Mesothelial cell of epicardium (in vitro differentiated cells): ENCODE measurements at regions not wholly inside any gene's neighbourhood (a gene's known extent, or its start where the extent isn't known, plus 50 kb on each side); places are given as distances from the start of the nearest gene placed in this dataset.

ENCODE experiments used
- DNase-seq, 2 experiments: peaks; one replicate each; pipeline ENCODE4 v3.0.0; 2021; ENCODE audit warnings: low spot score in 2 of 2; ENCODE audit not compliant: unreplicated experiment in 2 of 2
- H3K27ac Mint-ChIP-seq: 2 replicates; pipeline ENCODE4 v1.8.0; 2021; ENCODE audit warnings: mixed read lengths
- H3K27me3 Mint-ChIP-seq: 2 replicates; pipeline ENCODE4 v1.8.0; 2021; ENCODE audit warnings: low read depth, mixed read lengths
- H3K36me3 Mint-ChIP-seq: 2 replicates; pipeline ENCODE4 v1.8.0; 2021; ENCODE audit warnings: mixed read lengths
- H3K4me1 Mint-ChIP-seq: 2 replicates; pipeline ENCODE4 v1.8.0; 2021; ENCODE audit warnings: mixed read lengths
- H3K4me3 Mint-ChIP-seq: 2 replicates; pipeline ENCODE4 v1.8.0; 2021; ENCODE audit warnings: mild to moderate bottlenecking, moderate library complexity, mixed read lengths
- H3K9me3 Mint-ChIP-seq: 2 replicates; pipeline ENCODE4 v1.8.0; 2021; ENCODE audit warnings: mixed read lengths
- TF ChIP-seq, protein P1 (sequence below): fragments of 200-600 bp; sonication (generic); IDR thresholded peaks from one replicate; pipeline ENCODE4 v1.5.0; 2021; ENCODE audit warnings: antibody characterized with exemption; ENCODE audit not compliant: unreplicated experiment

DNA sequence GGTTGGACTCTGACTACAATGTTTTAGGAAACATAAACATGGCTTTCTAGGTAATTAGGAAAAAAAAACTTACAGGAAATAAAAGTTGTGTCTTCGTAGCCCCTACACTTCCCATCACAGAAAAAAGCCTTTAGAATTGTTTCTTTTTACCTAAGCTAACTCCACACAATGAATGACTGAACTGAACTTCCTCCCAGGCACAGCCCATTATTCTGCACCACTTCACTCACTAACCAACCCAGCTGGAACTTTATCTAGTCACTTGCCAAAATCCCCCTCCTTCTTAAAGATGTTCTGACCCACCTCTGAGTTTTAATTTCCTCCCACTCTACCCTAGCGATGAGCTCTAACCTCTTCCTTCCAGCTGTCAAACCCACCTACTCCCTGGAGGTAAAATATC, 91.7 kb upstream of the MEOX2 start:
- no peaks in the 10 kb centered on the region for H3K9me3 Mint-ChIP-seq
- H3K27ac Mint-ChIP-seq: no peak overlapping the region
- DNase-seq: no peak

DNA sequence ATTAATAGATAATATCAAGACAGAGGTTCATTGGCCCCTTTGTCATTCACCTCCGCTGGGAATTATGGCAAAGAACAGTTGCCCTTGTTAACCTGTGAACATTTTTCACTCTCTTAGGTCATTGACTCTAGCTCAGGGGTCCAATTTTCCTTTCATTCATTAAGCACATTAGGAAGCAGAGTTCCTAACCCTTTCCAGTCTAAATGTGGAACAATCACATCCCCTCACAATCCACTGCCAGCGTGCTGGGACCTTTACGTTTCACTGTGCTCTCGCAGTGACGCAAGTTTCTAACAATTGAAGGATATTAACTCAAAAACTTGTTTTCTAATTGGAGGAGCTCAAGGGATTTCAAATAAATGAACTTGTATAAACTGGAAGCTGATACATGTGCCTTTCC, 79.3 kb upstream of the MEOX2 start:
- Mint-ChIP-seq H3K9me3 (peaks cover 10% of the 10 kb centered on the region), H3K27me3 (no peaks in the 10 kb centered on the region), H3K4me3 (no peak overlapping the region), H3K27ac (no peak overlapping the region), H3K36me3 (no peaks in the 10 kb centered on the region), H3K4me1 (peaks cover 10% of the 10 kb centered on the region)
- DNase-seq: no peak
- TF ChIP-seq, protein P1, sequence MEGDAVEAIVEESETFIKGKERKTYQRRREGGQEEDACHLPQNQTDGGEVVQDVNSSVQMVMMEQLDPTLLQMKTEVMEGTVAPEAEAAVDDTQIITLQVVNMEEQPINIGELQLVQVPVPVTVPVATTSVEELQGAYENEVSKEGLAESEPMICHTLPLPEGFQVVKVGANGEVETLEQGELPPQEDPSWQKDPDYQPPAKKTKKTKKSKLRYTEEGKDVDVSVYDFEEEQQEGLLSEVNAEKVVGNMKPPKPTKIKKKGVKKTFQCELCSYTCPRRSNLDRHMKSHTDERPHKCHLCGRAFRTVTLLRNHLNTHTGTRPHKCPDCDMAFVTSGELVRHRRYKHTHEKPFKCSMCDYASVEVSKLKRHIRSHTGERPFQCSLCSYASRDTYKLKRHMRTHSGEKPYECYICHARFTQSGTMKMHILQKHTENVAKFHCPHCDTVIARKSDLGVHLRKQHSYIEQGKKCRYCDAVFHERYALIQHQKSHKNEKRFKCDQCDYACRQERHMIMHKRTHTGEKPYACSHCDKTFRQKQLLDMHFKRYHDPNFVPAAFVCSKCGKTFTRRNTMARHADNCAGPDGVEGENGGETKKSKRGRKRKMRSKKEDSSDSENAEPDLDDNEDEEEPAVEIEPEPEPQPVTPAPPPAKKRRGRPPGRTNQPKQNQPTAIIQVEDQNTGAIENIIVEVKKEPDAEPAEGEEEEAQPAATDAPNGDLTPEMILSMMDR: no peak

More for the DNA sequence above, 91.7 kb upstream of the MEOX2 start:
- Mint-ChIP-seq H3K36me3 (no peaks in the 10 kb centered on the region), H3K4me3 (no peak overlapping the region), H3K27me3 (no peaks in the 10 kb centered on the region), H3K4me1 (peaks cover 7% of the 10 kb centered on the region)
- TF ChIP-seq, protein P1: no peak

DNA sequence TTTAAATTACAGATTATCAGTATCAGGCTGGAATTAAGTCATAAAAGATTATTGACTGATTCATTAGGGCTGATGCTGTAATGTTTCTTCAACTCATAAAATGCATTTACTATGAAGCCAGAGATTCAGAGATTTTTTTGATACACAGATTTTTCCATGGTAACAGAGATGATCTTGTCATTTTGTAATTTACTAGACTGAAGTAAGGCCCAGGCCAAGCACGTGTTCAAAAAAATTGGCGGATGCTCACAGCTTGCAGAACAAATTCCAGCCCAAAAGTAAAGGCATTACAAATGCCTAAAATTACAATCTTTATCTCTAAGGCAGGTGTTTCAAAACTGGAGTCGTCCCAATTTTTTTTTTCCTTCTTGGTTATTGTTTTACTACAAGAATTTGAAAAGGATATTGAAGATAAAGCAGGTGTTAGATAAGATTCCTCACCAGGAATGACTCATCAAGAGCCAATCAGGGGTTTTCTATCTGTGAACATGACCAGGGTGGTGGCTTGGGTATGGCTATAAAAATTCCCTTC, 78.4 kb upstream of the MEOX2 start:
- H3K27me3 Mint-ChIP-seq: no peaks in the 10 kb centered on the region
- peaks cover 10% of the 10 kb centered on the region for H3K4me1 Mint-ChIP-seq
- DNase-seq: no peak
- TF ChIP-seq, protein P1: no peak
- peak overlapping the region; percentile 50 for H3K27ac Mint-ChIP-seq
- no peaks in the 10 kb centered on the region for H3K36me3 Mint-ChIP-seq
- H3K4me3 Mint-ChIP-seq: no peak overlapping the region
- peaks cover 6% of the 10 kb centered on the region for H3K9me3 Mint-ChIP-seq

DNA sequence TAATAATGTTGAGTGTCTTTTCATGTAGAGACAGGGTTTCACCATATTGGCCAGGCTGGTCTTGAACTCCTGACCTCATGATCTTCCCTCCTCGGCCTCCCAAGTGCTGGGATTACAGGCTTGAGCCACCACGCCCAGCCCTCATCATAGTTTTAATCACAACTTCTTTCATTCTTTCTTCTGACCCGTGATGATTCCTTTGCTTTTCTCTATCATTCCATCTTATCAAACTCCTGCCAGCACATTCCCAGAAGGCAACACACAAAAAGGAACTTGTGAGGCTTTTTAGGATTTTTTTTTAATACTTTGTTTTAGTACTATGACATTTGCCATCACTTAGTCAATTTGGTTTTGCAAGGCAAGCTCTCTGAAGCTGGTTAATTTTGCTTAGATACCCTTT, 77.5 kb upstream of the MEOX2 start:
- Mint-ChIP-seq H3K27me3 (no peaks in the 10 kb centered on the region), H3K9me3 (no peaks in the 10 kb centered on the region), H3K4me1 (peaks cover 10% of the 10 kb centered on the region), H3K36me3 (no peaks in the 10 kb centered on the region), H3K27ac (no peak overlapping the region), H3K4me3 (no peak overlapping the region)
- TF ChIP-seq, protein P1: no peak
- no peak for DNase-seq

DNA sequence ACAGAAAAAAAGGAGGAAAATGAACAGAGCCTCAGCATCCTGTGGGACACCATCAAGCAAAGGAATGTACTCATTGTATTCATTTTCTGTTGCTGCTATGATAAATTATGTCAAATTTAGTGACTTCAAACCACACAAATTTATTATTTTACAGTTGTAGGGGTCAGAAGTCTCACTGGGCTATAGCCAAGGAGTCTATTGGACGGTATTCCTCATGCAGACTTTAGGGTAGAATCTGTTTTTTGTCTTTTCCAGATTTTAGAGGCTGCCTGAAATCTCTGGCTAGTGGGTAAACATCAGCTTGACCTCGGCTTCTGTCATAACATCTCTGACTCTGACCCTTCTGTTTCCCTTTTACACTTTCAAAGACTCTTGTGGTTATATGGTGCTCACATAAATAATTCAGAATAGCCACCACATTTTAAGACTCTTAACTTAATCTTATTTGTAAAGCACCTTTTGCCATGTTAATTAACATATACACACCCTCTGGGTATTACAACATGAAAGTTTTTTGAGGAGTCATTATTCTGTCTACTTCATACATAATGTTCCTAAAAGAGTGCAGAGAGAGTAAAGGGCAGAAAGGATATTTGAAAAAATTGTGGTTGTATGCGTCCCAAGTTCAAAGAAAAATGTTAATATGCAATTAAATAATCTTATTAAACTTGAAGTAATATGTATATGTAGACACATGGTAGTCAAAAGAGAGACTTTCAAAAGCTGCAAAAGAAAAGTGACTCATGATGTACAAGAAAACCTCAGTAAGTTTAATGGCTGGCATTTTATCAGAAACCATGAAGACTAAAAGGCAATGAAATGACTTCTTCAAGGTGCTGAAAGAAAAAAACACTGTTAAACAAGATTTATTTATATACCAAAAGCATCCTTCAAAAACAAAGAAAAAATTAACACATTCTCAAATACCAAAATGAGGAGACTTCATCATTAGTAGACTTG, 70.8 kb upstream of the MEOX2 start:
- Mint-ChIP-seq H3K27ac (no peak overlapping the region), H3K4me3 (no peak overlapping the region), H3K36me3 (no peaks in the 10 kb centered on the region), H3K4me1 (no peaks in the 10 kb centered on the region), H3K9me3 (peaks cover 7% of the 10 kb centered on the region), H3K27me3 (no peaks in the 10 kb centered on the region)
- TF ChIP-seq, protein P1: no peak
- DNase-seq: no peak
